ENCODE measurements at regions not wholly inside any gene's neighbourhood (a gene's known extent, or its start where the extent isn't known, plus 50 kb on each side); places are given as distances from the start of the nearest gene placed in this dataset.

DNA sequence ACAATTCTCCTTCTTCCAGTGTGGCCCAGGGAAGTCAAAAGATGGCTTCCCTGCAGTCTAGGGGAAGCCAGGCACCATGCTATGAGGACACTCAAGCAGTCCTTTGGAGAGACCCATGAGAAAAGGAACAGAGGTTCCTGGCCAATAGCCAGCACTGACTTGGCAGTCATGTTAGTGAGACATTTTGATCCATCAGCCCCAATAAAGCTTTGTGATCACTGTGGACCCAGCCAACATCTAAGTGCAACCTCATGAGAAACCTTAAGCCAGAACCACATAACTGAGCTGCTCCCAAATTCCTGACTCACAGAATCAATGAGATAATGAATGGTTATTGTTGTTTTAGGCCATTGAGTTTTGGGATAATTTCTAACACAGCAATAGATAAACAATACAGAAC is 51.0 kb upstream of the NAP1L1 start:
- no peaks in the 10 kb centered on the region for H3K27me3 ChIP-seq
- ATAC-seq (ENCODE audit: low FRiP score in 2 of 2) (no peak), DNase-seq (no peak)
- TF ChIP-seq POLR2AphosphoS5 (IDR thresholded peaks at IDR 0.05) (no peak), CTCF (IDR thresholded peaks at IDR 0.05) (no peak), POLR2A (IDR thresholded peaks at IDR 0.05) (no peak), EP300 (IDR thresholded peaks at IDR 0.05) (no peak)
- H3K4me1 ChIP-seq, result no peaks in the 10 kb centered on the region
- peaks cover 0 to 9% (median 0%) of the 10 kb centered on the region in 4 donors for H3K9me3 ChIP-seq
- H3K4me3 ChIP-seq, result no peak overlapping the region
- H3K36me3 ChIP-seq, result no peaks in the 10 kb centered on the region
- no peak overlapping the region for H3K27ac ChIP-seq

Small RNA genes in the stretch of these regions (small RNA-seq; reads per million reads assigned to genes)
- 0 reads per million in 4 donors for gene RNU6-1271P

All from upper lobe of left lung (tissue), 6 donors.